ENCODE measurements at regions not wholly inside any gene's neighbourhood (a gene's known extent, or its start where the extent isn't known, plus 50 kb on each side); places are given as distances from the start of the nearest gene placed in this dataset.

DNA sequence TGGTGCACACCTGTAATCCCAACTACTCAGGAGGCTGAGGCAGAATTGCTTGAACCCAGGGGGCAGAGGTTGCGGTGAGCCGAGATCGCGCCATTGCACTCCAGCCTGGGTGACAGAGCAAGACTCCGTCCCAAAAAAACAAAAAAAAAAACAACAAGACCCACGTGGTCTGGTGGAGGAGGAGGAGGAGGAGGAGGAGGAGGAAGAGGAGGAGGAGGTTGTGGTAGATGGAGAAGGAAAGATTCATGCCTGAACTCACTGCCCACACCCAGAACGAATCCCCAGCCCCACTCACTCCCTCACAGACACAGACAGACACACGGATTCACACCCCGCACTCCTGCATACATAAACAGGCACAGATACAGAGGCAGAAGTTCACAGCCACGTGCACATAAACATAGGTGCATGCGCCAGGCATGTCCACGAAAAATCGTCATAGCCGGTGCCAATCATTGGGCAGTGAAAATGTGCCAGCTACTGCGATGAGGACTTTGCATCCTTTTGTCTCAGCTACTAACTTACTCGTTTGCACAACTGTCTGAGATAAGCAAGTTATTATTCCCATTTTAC is 138.5 kb downstream of the WSCD1 start:
- Histone ChIP-seq H3K27me3 (ENCODE audit: control insufficient read depth in 1 of 2, insufficient read depth in 2 of 2, low read length in 1 of 2) (no peaks in the 10 kb centered on the region), H3K4me3 (ENCODE audit: low read length in 2 of 2) (no peak overlapping the region), H3K4me1 (ENCODE audit: control insufficient read depth in 1 of 2, insufficient read depth in 2 of 2, low read length in 2 of 2) (no peaks in the 10 kb centered on the region), H3K9me3 (ENCODE audit: control insufficient read depth, low read length) (no peaks in the 10 kb centered on the region), H3K27ac (ENCODE audit: low read depth in 1 of 2, low read length in 2 of 2) (no peak overlapping the region), H3K36me3 (ENCODE audit: control insufficient read depth in 1 of 2, insufficient read depth in 2 of 2, low read length in 1 of 2) (no peaks in the 10 kb centered on the region)
- 76 to 79% methylated on average over 16 of the region's 16 CpGs for WGBS, 2 donors
- ATAC-seq (ENCODE audit: low FRiP score) (no peak), DNase-seq (no peak)
- intact Hi-C loops (cut with DNase I): no loop called here

DNA sequence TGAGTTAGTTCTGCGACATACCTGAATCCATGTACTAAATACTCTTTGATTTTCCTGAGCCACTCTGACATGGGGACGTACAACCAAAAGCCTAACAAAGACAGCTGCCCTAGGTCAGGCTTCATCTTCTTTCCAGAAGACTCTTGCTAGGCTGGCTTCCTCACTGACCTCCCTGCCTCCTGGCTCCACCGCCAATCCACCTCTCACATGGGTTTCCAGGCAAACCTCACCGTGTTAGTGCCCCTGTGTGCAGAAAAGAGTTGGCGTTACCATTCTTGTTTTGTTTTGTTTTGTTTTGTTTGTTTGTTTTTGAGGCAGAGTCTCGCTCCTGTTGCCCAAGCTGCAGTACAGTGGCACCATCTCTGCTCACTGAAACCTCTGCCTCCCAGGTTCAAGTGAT is 135.3 kb downstream of the WSCD1 start:
- DNase-seq (no peak), ATAC-seq (ENCODE audit: low FRiP score) (no peak)
- Histone ChIP-seq H3K27ac (ENCODE audit: low read depth in 1 of 2, low read length in 2 of 2) (no peak overlapping the region), H3K36me3 (ENCODE audit: control insufficient read depth in 1 of 2, insufficient read depth in 2 of 2, low read length in 1 of 2) (no peaks in the 10 kb centered on the region), H3K27me3 (ENCODE audit: control insufficient read depth in 1 of 2, insufficient read depth in 2 of 2, low read length in 1 of 2) (no peaks in the 10 kb centered on the region), H3K4me1 (ENCODE audit: control insufficient read depth in 1 of 2, insufficient read depth in 2 of 2, low read length in 2 of 2) (no peaks in the 10 kb centered on the region), H3K4me3 (ENCODE audit: low read length in 2 of 2) (no peak overlapping the region), H3K9me3 (ENCODE audit: control insufficient read depth, low read length) (peaks cover 1% of the 10 kb centered on the region)
- intact Hi-C loops (cut with DNase I): no loop called here
- WGBS, 2 donors: 74 to 79% methylated on average over 6 of the region's 6 CpGs

DNA sequence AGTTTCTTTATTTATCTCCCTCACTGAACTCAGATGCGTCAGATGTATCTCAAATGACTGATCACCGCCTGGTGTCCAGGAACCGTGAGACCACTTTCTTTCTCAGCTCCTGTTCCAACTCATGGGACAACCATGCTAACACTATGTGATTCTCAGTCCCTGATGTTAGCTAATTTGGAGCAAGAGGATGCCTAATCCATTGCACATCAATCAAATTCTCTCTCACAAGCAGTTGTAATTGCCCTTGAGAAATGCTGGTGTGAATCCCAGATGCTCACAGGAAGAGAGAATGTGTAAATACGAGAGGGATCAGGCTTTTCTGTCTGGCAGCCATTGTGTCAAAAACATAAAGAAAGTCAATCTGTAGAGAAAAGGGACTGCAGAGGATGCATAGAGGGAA is 134.9 kb downstream of the WSCD1 start:
- Histone ChIP-seq H3K4me1 (ENCODE audit: control insufficient read depth in 1 of 2, insufficient read depth in 2 of 2, low read length in 2 of 2) (no peaks in the 10 kb centered on the region), H3K4me3 (ENCODE audit: low read length in 2 of 2) (no peak overlapping the region), H3K27me3 (ENCODE audit: control insufficient read depth in 1 of 2, insufficient read depth in 2 of 2, low read length in 1 of 2) (no peaks in the 10 kb centered on the region), H3K36me3 (ENCODE audit: control insufficient read depth in 1 of 2, insufficient read depth in 2 of 2, low read length in 1 of 2) (no peaks in the 10 kb centered on the region), H3K9me3 (ENCODE audit: control insufficient read depth, low read length) (peaks cover 1% of the 10 kb centered on the region), H3K27ac (ENCODE audit: low read depth in 1 of 2, low read length in 2 of 2) (no peak overlapping the region)
- 44 to 45% methylated on average over 4 of the region's 4 CpGs for WGBS, 2 donors
- ATAC-seq (ENCODE audit: low FRiP score): no peak
- intact Hi-C loops (cut with DNase I): no loop called here
- no peak for DNase-seq

DNA sequence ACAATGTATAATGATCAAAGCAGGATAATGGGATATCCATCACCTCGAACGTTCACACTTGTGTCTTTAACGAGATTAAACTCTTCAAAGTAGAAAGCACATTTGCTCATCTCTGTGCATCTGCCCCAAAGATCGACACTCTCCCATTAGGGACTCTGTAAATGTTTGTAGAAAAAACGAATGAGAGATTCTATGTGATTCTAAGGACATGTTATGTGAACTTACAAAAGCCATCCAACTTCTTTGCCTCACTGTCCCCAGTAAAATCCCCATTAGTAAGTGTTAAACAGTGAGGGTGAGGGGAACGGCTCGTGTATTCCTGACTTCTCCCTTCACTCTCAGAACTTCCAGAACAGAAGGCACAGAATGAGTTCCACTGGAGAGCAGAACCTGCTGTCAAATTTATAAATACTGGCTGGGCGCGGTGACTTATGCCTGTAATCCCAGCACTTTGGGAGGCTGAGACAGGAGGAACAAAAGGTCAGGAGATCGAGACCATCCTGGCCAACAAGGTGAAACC is 134.1 kb downstream of the WSCD1 start:
- intact Hi-C loops (cut with DNase I): no loop called here
- no peaks in the 10 kb centered on the region for H3K27me3 ChIP-seq (ENCODE audit: control insufficient read depth in 1 of 2, insufficient read depth in 2 of 2, low read length in 1 of 2)
- 61 to 69% methylated on average over 10 of the region's 10 CpGs for WGBS, 2 donors
- no peak overlapping the region for H3K4me3 ChIP-seq (ENCODE audit: low read length in 2 of 2)
- no peak overlapping the region for H3K27ac ChIP-seq (ENCODE audit: low read depth in 1 of 2, low read length in 2 of 2)
- ATAC-seq (ENCODE audit: low FRiP score) (no peak), DNase-seq (no peak)
- H3K36me3 ChIP-seq (ENCODE audit: control insufficient read depth in 1 of 2, insufficient read depth in 2 of 2, low read length in 1 of 2): no peaks in the 10 kb centered on the region
- no peaks in the 10 kb centered on the region for H3K4me1 ChIP-seq (ENCODE audit: control insufficient read depth in 1 of 2, insufficient read depth in 2 of 2, low read length in 2 of 2)
- H3K9me3 ChIP-seq (ENCODE audit: control insufficient read depth, low read length): peaks cover 1% of the 10 kb centered on the region

DNA sequence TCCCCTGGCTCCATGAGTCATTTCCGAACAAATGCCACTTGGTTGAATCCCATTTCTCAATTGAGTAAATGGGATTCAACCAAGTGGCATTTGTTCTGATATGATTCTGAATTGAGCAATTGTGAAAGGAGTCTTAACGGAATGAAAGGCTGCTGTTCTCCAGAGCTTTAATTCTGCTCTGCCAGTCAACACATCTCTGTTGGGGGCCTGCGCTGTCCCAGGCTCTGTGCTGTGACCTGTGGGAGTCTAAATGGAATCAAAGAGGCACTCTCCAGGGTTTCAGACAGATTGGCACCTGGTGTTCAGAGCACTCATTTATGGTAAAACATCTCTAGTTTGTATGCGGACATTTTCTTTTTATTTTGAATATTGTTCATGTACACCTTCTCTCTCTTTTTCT is 126.2 kb downstream of the WSCD1 start:
- DNase-seq: no peak
- peaks cover 0 to 1% of the 10 kb centered on the region in 2 donors for H3K27me3 ChIP-seq (ENCODE audit: control insufficient read depth in 1 of 2, insufficient read depth in 2 of 2, low read length in 1 of 2)
- no peak overlapping the region for H3K4me3 ChIP-seq (ENCODE audit: low read length in 2 of 2)
- H3K4me1 ChIP-seq (ENCODE audit: control insufficient read depth in 1 of 2, insufficient read depth in 2 of 2, low read length in 2 of 2): no peaks in the 10 kb centered on the region
- H3K9me3 ChIP-seq (ENCODE audit: control insufficient read depth, low read length): no peaks in the 10 kb centered on the region
- intact Hi-C loops (cut with DNase I): no loop called here
- H3K36me3 ChIP-seq (ENCODE audit: control insufficient read depth in 1 of 2, insufficient read depth in 2 of 2, low read length in 1 of 2): no peaks in the 10 kb centered on the region
- no peak overlapping the region for H3K27ac ChIP-seq (ENCODE audit: low read depth in 1 of 2, low read length in 2 of 2)
- 81 to 89% methylated on average over 4 of the region's 4 CpGs for WGBS, 2 donors
- ATAC-seq (ENCODE audit: low FRiP score): no peak

DNA sequence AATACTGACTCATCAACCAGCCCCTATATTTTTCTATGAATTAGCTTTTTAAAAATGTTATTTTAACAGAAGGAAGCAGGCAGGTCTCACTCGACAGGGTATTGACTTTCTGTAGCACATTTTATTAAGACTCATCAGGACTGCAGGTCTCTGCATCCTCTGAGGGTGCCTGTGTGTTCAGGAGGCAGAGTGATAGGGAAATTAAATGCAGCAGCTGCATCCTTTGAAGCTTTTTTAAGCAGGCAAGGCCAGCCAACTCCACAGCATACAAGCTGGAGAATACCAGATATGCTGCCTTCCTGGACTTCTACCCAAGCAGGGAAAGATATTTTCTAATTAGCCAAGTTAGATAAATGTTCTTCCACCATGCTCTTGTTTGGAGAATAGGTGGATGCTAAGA is 124.9 kb downstream of the WSCD1 start:
- Histone ChIP-seq H3K4me1 (ENCODE audit: control insufficient read depth in 1 of 2, insufficient read depth in 2 of 2, low read length in 2 of 2) (no peaks in the 10 kb centered on the region), H3K9me3 (ENCODE audit: control insufficient read depth, low read length) (no peaks in the 10 kb centered on the region), H3K27me3 (ENCODE audit: control insufficient read depth in 1 of 2, insufficient read depth in 2 of 2, low read length in 1 of 2) (peaks cover 0 to 1% of the 10 kb centered on the region in 2 donors), H3K4me3 (ENCODE audit: low read length in 2 of 2) (no peak overlapping the region), H3K36me3 (ENCODE audit: control insufficient read depth in 1 of 2, insufficient read depth in 2 of 2, low read length in 1 of 2) (no peaks in the 10 kb centered on the region), H3K27ac (ENCODE audit: low read depth in 1 of 2, low read length in 2 of 2) (no peak overlapping the region)
- WGBS, 2 donors: 48% methylated on average over 1 of the region's 1 CpG
- intact Hi-C loops (cut with DNase I): no loop called here
- DNase-seq: peak in 1 of 2 donors; percentile 4
- ATAC-seq (ENCODE audit: low FRiP score): no peak

DNA sequence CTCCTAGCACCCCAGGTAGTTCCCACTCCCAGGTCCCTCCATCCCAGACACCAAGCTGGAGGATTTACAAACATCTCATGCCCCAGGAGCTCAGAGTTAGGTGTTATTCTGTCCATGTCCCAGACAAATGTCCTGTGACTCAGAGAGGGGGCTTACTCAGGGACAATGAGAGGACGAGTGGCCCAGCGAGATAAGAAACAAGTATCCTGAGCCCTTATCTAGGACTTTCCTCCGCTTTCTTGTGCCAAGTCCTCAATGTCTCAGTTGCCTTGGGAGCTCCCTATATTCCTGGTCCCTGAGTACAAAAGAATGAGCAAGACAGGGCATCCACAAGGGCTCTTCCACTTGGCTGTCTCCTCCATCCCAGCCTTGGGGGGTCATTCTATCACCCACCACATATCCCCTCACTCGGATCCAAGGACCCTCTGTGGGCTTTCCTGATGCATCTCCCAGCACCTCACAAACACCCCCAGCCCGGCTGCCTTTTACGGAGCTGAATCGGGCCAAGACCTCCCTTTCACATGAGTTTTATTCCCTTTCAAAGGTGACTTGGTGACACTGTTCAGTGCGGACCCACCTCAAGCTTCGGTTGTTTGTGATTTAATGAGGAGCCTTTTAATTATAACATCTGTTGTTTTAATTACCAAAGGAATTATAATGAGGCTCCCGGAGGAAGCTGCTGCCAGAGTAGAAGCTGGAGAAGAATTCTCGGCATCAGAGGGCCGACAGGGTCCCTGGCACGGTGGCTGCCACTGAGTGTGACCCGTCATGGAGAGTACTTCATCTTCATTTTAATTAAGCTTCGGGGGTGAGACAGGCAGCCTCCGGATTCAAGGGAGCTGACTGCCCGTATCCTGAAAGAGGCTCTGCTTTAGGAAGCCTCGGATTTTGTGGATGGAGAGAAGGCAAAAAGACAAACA is 121.5 kb downstream of the WSCD1 start:
- ATAC-seq (ENCODE audit: low FRiP score) (no peak), DNase-seq (peak in 1 of 2 donors; percentile 39)
- Histone ChIP-seq H3K27me3 (ENCODE audit: control insufficient read depth in 1 of 2, insufficient read depth in 2 of 2, low read length in 1 of 2) (peaks cover 0 to 1% of the 10 kb centered on the region in 2 donors), H3K4me3 (ENCODE audit: low read length in 2 of 2) (no peak overlapping the region), H3K9me3 (ENCODE audit: control insufficient read depth, low read length) (no peaks in the 10 kb centered on the region), H3K4me1 (ENCODE audit: control insufficient read depth in 1 of 2, insufficient read depth in 2 of 2, low read length in 2 of 2) (no peaks in the 10 kb centered on the region), H3K36me3 (ENCODE audit: control insufficient read depth in 1 of 2, insufficient read depth in 2 of 2, low read length in 1 of 2) (no peaks in the 10 kb centered on the region), H3K27ac (ENCODE audit: low read depth in 1 of 2, low read length in 2 of 2) (no peak overlapping the region)
- intact Hi-C loops (cut with DNase I): no loop called here
- 70 to 73% methylated on average over 18 of the region's 18 CpGs for WGBS, 2 donors

DNA sequence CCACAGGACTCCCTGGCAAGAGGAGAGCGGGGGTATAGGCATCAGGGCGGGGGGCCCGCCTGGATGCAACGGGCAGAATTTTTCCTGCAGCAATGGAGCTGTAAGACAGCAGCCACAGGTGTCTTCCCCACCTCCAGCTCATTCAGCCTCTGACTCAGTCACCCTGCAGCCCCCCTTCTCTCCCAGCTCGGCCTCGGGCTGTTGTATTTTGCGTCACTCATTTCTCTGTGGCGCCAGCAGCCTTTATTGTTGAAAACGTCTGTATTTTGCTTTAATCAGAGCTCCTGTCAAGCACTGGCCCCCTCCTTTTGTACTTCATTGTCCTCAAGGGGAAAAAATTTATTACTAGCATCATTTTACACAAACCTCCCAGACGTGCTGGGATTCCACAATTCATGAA is 117.7 kb downstream of the WSCD1 start:
- intact Hi-C loops (cut with DNase I): no loop called here
- H3K4me1 ChIP-seq (ENCODE audit: control insufficient read depth in 1 of 2, insufficient read depth in 2 of 2, low read length in 2 of 2): no peaks in the 10 kb centered on the region
- H3K36me3 ChIP-seq (ENCODE audit: control insufficient read depth in 1 of 2, insufficient read depth in 2 of 2, low read length in 1 of 2): no peaks in the 10 kb centered on the region
- no peak overlapping the region for H3K4me3 ChIP-seq (ENCODE audit: low read length in 2 of 2)
- ATAC-seq (ENCODE audit: low FRiP score) (no peak), DNase-seq (peak in 1 of 2 donors; percentile 35)
- H3K9me3 ChIP-seq (ENCODE audit: control insufficient read depth, low read length): no peaks in the 10 kb centered on the region
- peaks cover 0 to 1% of the 10 kb centered on the region in 2 donors for H3K27me3 ChIP-seq (ENCODE audit: control insufficient read depth in 1 of 2, insufficient read depth in 2 of 2, low read length in 1 of 2)
- H3K27ac ChIP-seq (ENCODE audit: low read depth in 1 of 2, low read length in 2 of 2): no peak overlapping the region
- WGBS, 2 donors: 32 to 33% methylated on average over 10 of the region's 10 CpGs

DNA sequence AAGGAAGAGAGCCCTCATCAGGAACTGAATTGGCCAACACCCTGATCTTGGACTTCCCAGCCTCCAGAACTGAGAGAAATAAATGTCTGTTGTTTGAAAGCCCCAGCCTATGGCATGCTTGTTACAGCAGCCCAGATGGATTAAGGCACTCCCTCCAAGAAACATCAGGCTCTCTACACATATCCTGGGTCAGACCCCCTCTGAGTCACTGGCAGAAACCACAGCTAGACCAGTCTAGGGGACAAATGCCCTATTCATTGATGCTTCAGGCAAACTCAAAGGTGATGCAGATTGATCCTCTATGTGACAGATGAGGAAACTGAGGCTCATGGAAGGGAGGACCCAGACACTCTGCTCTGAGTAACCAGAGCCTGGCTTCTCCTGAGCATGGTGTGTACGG is 116.8 kb downstream of the WSCD1 start:
- Histone ChIP-seq H3K9me3 (ENCODE audit: control insufficient read depth, low read length) (no peaks in the 10 kb centered on the region), H3K27ac (ENCODE audit: low read depth in 1 of 2, low read length in 2 of 2) (no peak overlapping the region), H3K36me3 (ENCODE audit: control insufficient read depth in 1 of 2, insufficient read depth in 2 of 2, low read length in 1 of 2) (no peaks in the 10 kb centered on the region), H3K4me1 (ENCODE audit: control insufficient read depth in 1 of 2, insufficient read depth in 2 of 2, low read length in 2 of 2) (no peaks in the 10 kb centered on the region), H3K4me3 (ENCODE audit: low read length in 2 of 2) (no peak overlapping the region), H3K27me3 (ENCODE audit: control insufficient read depth in 1 of 2, insufficient read depth in 2 of 2, low read length in 1 of 2) (peaks cover 0 to 1% of the 10 kb centered on the region in 2 donors)
- ATAC-seq (ENCODE audit: low FRiP score): no peak
- DNase-seq: peak in 1 of 2 donors; percentile 9
- intact Hi-C loops (cut with DNase I): no loop called here
- 64 to 76% methylated on average over 1 of the region's 1 CpG for WGBS, 2 donors

All from aorta (tissue), 5 donors.